ENCODE measurements at regions not wholly inside any gene's neighbourhood (a gene's known extent, or its start where the extent isn't known, plus 50 kb on each side); places are given as distances from the start of the nearest gene placed in this dataset.

DNA sequence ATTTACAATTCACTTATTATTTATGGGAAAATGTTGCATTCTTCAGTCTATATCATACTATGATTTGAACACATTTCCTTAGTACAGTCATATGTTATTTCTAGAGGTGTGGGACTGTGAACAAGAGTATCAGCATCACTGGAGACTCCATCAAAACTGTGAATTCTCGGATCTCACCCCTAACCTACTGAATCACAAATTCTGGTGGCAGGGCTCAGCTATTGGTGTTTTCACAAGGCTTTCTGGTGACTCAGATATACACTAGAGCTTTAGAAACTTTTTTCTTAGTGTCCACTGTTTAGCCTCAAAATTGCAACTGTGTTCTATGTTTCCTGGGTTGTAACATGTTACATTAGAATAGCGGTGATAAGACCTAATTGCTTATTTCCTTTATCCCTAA, 352.9 kb upstream of the DDI1 start (continued):
- TF ChIP-seq, protein P1, sequence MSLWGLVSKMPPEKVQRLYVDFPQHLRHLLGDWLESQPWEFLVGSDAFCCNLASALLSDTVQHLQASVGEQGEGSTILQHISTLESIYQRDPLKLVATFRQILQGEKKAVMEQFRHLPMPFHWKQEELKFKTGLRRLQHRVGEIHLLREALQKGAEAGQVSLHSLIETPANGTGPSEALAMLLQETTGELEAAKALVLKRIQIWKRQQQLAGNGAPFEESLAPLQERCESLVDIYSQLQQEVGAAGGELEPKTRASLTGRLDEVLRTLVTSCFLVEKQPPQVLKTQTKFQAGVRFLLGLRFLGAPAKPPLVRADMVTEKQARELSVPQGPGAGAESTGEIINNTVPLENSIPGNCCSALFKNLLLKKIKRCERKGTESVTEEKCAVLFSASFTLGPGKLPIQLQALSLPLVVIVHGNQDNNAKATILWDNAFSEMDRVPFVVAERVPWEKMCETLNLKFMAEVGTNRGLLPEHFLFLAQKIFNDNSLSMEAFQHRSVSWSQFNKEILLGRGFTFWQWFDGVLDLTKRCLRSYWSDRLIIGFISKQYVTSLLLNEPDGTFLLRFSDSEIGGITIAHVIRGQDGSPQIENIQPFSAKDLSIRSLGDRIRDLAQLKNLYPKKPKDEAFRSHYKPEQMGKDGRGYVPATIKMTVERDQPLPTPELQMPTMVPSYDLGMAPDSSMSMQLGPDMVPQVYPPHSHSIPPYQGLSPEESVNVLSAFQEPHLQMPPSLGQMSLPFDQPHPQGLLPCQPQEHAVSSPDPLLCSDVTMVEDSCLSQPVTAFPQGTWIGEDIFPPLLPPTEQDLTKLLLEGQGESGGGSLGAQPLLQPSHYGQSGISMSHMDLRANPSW (CRISPR knock-in tag; conservative IDR thresholded peaks at IDR 0.05; ENCODE audit: low read depth), result no peak
- no peak for TF ChIP-seq ZNF138 (CRISPR knock-in tag; conservative IDR thresholded peaks at IDR 0.05)
- TF ChIP-seq GRHL2 (CRISPR knock-in tag; IDR thresholded peaks at IDR 0.05; ENCODE audit: insufficient replicate concordance, severe bottlenecking), result no peak
- TF ChIP-seq MYBL2 (CRISPR knock-in tag; IDR thresholded peaks at IDR 0.05), result no peak
- TF ChIP-seq E2F5 (CRISPR knock-in tag; IDR thresholded peaks at IDR 0.05), result no peak
- TF ChIP-seq, protein P2, sequence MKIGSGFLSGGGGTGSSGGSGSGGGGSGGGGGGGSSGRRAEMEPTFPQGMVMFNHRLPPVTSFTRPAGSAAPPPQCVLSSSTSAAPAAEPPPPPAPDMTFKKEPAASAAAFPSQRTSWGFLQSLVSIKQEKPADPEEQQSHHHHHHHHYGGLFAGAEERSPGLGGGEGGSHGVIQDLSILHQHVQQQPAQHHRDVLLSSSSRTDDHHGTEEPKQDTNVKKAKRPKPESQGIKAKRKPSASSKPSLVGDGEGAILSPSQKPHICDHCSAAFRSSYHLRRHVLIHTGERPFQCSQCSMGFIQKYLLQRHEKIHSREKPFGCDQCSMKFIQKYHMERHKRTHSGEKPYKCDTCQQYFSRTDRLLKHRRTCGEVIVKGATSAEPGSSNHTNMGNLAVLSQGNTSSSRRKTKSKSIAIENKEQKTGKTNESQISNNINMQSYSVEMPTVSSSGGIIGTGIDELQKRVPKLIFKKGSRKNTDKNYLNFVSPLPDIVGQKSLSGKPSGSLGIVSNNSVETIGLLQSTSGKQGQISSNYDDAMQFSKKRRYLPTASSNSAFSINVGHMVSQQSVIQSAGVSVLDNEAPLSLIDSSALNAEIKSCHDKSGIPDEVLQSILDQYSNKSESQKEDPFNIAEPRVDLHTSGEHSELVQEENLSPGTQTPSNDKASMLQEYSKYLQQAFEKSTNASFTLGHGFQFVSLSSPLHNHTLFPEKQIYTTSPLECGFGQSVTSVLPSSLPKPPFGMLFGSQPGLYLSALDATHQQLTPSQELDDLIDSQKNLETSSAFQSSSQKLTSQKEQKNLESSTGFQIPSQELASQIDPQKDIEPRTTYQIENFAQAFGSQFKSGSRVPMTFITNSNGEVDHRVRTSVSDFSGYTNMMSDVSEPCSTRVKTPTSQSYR (CRISPR knock-in tag; IDR thresholded peaks at IDR 0.05), result no peak
- no peak for TF ChIP-seq OVOL2 (CRISPR knock-in tag; IDR thresholded peaks at IDR 0.05; ENCODE audit: borderline replicate concordance)
- no peak for TF ChIP-seq NFE2L1 (CRISPR knock-in tag; IDR thresholded peaks at IDR 0.05)
- TF ChIP-seq HMGA2 (CRISPR knock-in tag; IDR thresholded peaks at IDR 0.05), result no peak
- no peak for TF ChIP-seq ZNF317 (CRISPR knock-in tag; IDR thresholded peaks at IDR 0.05; ENCODE audit: borderline replicate concordance, low read depth)
- TF ChIP-seq, protein P3, sequence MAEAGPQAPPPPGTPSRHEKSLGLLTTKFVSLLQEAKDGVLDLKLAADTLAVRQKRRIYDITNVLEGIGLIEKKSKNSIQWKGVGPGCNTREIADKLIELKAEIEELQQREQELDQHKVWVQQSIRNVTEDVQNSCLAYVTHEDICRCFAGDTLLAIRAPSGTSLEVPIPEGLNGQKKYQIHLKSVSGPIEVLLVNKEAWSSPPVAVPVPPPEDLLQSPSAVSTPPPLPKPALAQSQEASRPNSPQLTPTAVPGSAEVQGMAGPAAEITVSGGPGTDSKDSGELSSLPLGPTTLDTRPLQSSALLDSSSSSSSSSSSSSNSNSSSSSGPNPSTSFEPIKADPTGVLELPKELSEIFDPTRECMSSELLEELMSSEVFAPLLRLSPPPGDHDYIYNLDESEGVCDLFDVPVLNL (CRISPR knock-in tag; IDR thresholded peaks at IDR 0.05; ENCODE audit: borderline replicate concordance, low read depth), result no peak
- TF ChIP-seq ZBTB43 (CRISPR knock-in tag; IDR thresholded peaks at IDR 0.05), result no peak

GRCh38 chr11:103688924-103689323, 347.5 kb upstream of the DDI1 start:
- no peak overlapping the region for H3K4me3 Mint-ChIP-seq
- no peaks in the 10 kb centered on the region for H3K27me3 Mint-ChIP-seq (ENCODE audit: low read depth)
- H3K4me1 Mint-ChIP-seq, result no peaks in the 10 kb centered on the region
- ChIA-PET CTCF (no interaction called here), POLR2A (no interaction called here)
- H3K27ac Mint-ChIP-seq, result no peak overlapping the region
- peaks cover 10% of the 10 kb centered on the region for H3K9me3 Mint-ChIP-seq
- ATAC-seq (no peak), DNase-seq (ENCODE audit: low spot score) (no peak)
- no peak for TF ChIP-seq NR1H2 (CRISPR knock-in tag; IDR thresholded peaks at IDR 0.05)
- TF ChIP-seq IRF1 (CRISPR knock-in tag; IDR thresholded peaks at IDR 0.05), result no peak
- TF ChIP-seq RORB (CRISPR knock-in tag; IDR thresholded peaks at IDR 0.05), result no peak
- H3K36me3 Mint-ChIP-seq, result no peaks in the 10 kb centered on the region
